Esophagus muscularis mucosa (tissue), 4 donors: ENCODE measurements at regions not wholly inside any gene's neighbourhood (a gene's known extent, or its start where the extent isn't known, plus 50 kb on each side); places are given as distances from the start of the nearest gene placed in this dataset.

Experiments used
- DNase-seq: peaks from one replicate; pipeline ENCODE4 v3.0.0-alpha.2; 2017; ENCODE audit errors: extremely low spot score
- H3K27ac ChIP-seq, 4 donors: fragments of 200-600 bp; sonication (generic); replicated peaks in 1 of 4; 1 replicate in 3 of 4; 2 replicates in 1 of 4; pipeline ENCODE4 v1.5.1; 2016 to 2019; ENCODE audit warnings: mild to moderate bottlenecking in 1 of 4
- H3K27me3 ChIP-seq, 4 donors: fragments of 200-600 bp; sonication (generic); one replicate each; pipeline versions ENCODE4 v1.5.1 to v1.6.0; 2016 to 2019
- H3K36me3 ChIP-seq, 4 donors: fragments of 200-600 bp; sonication (generic); one replicate each; pipeline ENCODE4 v1.5.1; 2016 to 2019
- H3K4me1 ChIP-seq, 4 donors: fragments of 200-600 bp; sonication (generic); one replicate each; pipeline ENCODE4 v1.5.1; 2016 to 2019
- H3K4me3 ChIP-seq, 4 donors: fragments of 200-600 bp; sonication (generic); 1 replicate in 2 of 4; 2 replicates in 2 of 4; pipeline ENCODE4 v1.5.1; 2016 to 2019; ENCODE audit warnings: mild to moderate bottlenecking in 4 of 4, moderate library complexity in 1 of 4
- H3K9me3 ChIP-seq, 4 donors: fragments of 200-600 bp; sonication (generic); 1 replicate in 3 of 4; 2 replicates in 1 of 4; pipeline ENCODE4 v1.5.1; 2016 to 2019
- CTCF ChIP-seq, 3 experiments: fragments of 200-600 bp in 2 of 3; fragments of 450-650 bp in 1 of 3; sonication (generic) in 2 of 3; IDR thresholded peaks; one replicate each; pipeline ENCODE4 v1.5.1; 2017 to 2019; ENCODE audit warnings: antibody characterized with exemption in 3 of 3, mild to moderate bottlenecking in 2 of 3, moderate library complexity in 1 of 3
- EP300 ChIP-seq: sonication (generic); formaldehyde crosslinking; IDR thresholded peaks from one replicate; pipeline ENCODE4 v1.6.1; 2017; ENCODE audit warnings: antibody characterized with exemption
- POLR2A ChIP-seq: fragments of 450-650 bp; IDR thresholded peaks from one replicate; pipeline ENCODE4 v1.6.1; 2017; ENCODE audit warnings: antibody characterized with exemption, moderate library complexity, mild to moderate bottlenecking, low read depth
- POLR2AphosphoS5 ChIP-seq, 2 donors: sonication (generic); formaldehyde crosslinking; IDR thresholded peaks; one replicate each; pipeline ENCODE4 v1.6.1; 2017; ENCODE audit warnings: antibody characterized with exemption in 2 of 2
- WGBS: methylation state at CpG from one replicate; pipeline ENCODE4 v1.1.5; 2018; 5-methylcytosine and 5-hydroxymethylcytosine counted together
- intact Hi-C: fragments of 100-400 bp; cut with DNase I; formaldehyde crosslinking; loops from one replicate; pipeline ENCODE4 v1.15.1; 2023

GRCh38 chr5:118552146-118552545 is 436.2 kb downstream of the DTWD2 start:
- Histone ChIP-seq H3K27ac (no peak overlapping the region), H3K36me3 (no peaks in the 10 kb centered on the region)
- TF ChIP-seq POLR2A, result no peak
- TF ChIP-seq POLR2AphosphoS5 (IDR thresholded peaks at IDR 0.05), result no peak
- no peak for TF ChIP-seq EP300
- no peak for TF ChIP-seq CTCF (IDR thresholded peaks at IDR 0.05)

GRCh38 chr5:118551716-118552115 is 436.6 kb downstream of the DTWD2 start:
- H3K27ac ChIP-seq, result no peak overlapping the region
- WGBS, result 46% methylated on average over 1 of the region's 1 CpG
- DNase-seq, result no peak
- intact Hi-C loops, result no loop called here
- TF ChIP-seq CTCF (IDR thresholded peaks at IDR 0.05) (no peak), POLR2AphosphoS5 (IDR thresholded peaks at IDR 0.05) (no peak), POLR2A (no peak), EP300 (no peak)
- H3K9me3 ChIP-seq, result no peaks in the 10 kb centered on the region
- no peaks in the 10 kb centered on the region for H3K36me3 ChIP-seq
- no peak overlapping the region for H3K4me3 ChIP-seq
- H3K4me1 ChIP-seq, result no peaks in the 10 kb centered on the region
- no peaks in the 10 kb centered on the region for H3K27me3 ChIP-seq

More at GRCh38 chr5:118552146-118552545, 436.2 kb downstream of the DTWD2 start:
- H3K9me3 ChIP-seq, result no peaks in the 10 kb centered on the region
- H3K27me3 ChIP-seq, result no peaks in the 10 kb centered on the region
- H3K4me1 ChIP-seq, result no peaks in the 10 kb centered on the region
- 80% methylated on average over 2 of the region's 2 CpGs for WGBS
- intact Hi-C loops, result no loop called here
- no peak for DNase-seq
- H3K4me3 ChIP-seq, result no peak overlapping the region

GRCh38 chr5:118551031-118551430 is 437.3 kb downstream of the DTWD2 start:
- H3K27ac ChIP-seq, result no peak overlapping the region
- H3K4me1 ChIP-seq, result no peaks in the 10 kb centered on the region
- H3K36me3 ChIP-seq, result no peaks in the 10 kb centered on the region
- H3K9me3 ChIP-seq, result no peaks in the 10 kb centered on the region
- TF ChIP-seq POLR2AphosphoS5 (IDR thresholded peaks at IDR 0.05) (no peak), EP300 (no peak), POLR2A (no peak)
- no peak for DNase-seq
- H3K27me3 ChIP-seq, result no peaks in the 10 kb centered on the region
- intact Hi-C loops, result no loop called here
- no peak overlapping the region for H3K4me3 ChIP-seq

GRCh38 chr5:118548761-118549720 is 439.3 kb downstream of the DTWD2 start:
- H3K4me3 ChIP-seq, result no peak overlapping the region
- H3K9me3 ChIP-seq, result no peaks in the 10 kb centered on the region
- 85% methylated on average over 2 of the region's 2 CpGs for WGBS
- TF ChIP-seq POLR2A (no peak), CTCF (IDR thresholded peaks at IDR 0.05) (no peak), EP300 (no peak), POLR2AphosphoS5 (IDR thresholded peaks at IDR 0.05) (no peak)
- intact Hi-C loops, result no loop called here
- no peaks in the 10 kb centered on the region for H3K36me3 ChIP-seq
- no peak overlapping the region for H3K27ac ChIP-seq
- no peaks in the 10 kb centered on the region for H3K27me3 ChIP-seq
- H3K4me1 ChIP-seq, result no peaks in the 10 kb centered on the region
- DNase-seq, result no peak

- H3K36me3 ChIP-seq, result no peaks in the 10 kb centered on the region
- H3K4me3 ChIP-seq, result no peak overlapping the region
- H3K9me3 ChIP-seq, result no peaks in the 10 kb centered on the region
- TF ChIP-seq POLR2AphosphoS5 (IDR thresholded peaks at IDR 0.05) (no peak), POLR2A (no peak), EP300 (no peak), CTCF (IDR thresholded peaks at IDR 0.05) (no peak)
- 100% methylated on average over 1 of the region's 1 CpG for WGBS
- intact Hi-C loops, result no loop called here
- no peaks in the 10 kb centered on the region for H3K4me1 ChIP-seq
- H3K27me3 ChIP-seq, result no peaks in the 10 kb centered on the region
- no peak overlapping the region for H3K27ac ChIP-seq
- DNase-seq, result no peak
These were observed 442.9 kb downstream of the DTWD2 start for GRCh38 chr5:118545470-118545869.
